ENCODE measurements at regions not wholly inside any gene's neighbourhood (a gene's known extent, or its start where the extent isn't known, plus 50 kb on each side); places are given as distances from the start of the nearest gene placed in this dataset.
"Not testable (repeated sequence)": the region's sequence is repeated elsewhere in the genome, so short reads cannot be mapped to it uniquely, and the experiment has no call there.

DNA sequence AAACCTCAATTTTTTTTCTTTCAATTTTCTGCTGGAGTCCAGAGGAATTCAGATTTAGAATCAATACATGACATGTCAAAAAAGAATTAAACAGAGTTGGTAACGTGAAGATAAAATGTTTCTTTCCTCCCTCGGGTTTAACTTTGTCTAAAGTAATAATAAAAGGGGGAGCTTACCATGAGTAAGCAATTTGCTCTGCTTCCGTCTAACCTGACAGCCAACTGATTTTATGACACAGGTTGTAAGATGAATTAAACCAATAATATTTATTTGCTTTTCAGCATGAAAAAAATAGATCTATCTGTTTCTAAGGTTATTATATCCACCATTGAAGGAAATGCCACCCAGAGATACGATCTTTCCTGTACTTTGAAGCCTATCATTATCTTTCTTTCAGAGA, 352.6 kb downstream of the OSTF1 start:
- CTCF ChIA-PET: no interaction called here
- Mint-ChIP-seq H3K4me3 (no peak overlapping the region), H3K9me3 (no peaks in the 10 kb centered on the region), H3K27ac (no peak overlapping the region), H3K4me1 (no peaks in the 10 kb centered on the region), H3K36me3 (ENCODE audit: low read depth) (no peaks in the 10 kb centered on the region), H3K27me3 (no peaks in the 10 kb centered on the region)
- POLR2A ChIA-PET: no interaction called here
- no peak for DNase-seq

DNA sequence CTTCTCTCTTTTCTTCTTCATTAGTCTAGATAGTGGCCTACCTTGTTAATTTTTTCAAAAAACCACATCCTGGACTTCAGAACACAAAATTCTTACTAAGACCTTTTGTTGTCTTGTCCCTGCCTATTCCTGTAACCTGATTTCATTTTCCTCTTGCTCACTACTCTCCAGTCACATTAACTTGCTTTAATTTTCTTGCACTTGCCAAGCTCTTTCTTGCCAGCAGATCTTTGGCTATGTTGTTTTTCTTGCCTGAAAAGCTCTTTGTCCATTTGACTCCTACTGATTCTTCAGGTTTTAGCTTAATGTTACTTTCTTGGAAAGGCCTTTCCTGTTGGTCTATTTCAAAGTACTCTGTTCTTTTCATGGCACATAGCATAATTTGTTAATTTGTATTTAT, 356.8 kb downstream of the OSTF1 start:
- Mint-ChIP-seq H3K9me3 (no peaks in the 10 kb centered on the region), H3K27ac (no peak overlapping the region), H3K4me3 (no peak overlapping the region), H3K4me1 (no peaks in the 10 kb centered on the region), H3K27me3 (no peaks in the 10 kb centered on the region), H3K36me3 (ENCODE audit: low read depth) (no peaks in the 10 kb centered on the region)
- DNase-seq: no peak
- ChIA-PET CTCF (no interaction called here), POLR2A (no interaction called here)

- ChIA-PET POLR2A (no interaction called here), CTCF (no interaction called here)
- Mint-ChIP-seq H3K27me3 (no peaks in the 10 kb centered on the region), H3K4me3 (no peak overlapping the region), H3K4me1 (no peaks in the 10 kb centered on the region), H3K9me3 (no peaks in the 10 kb centered on the region), H3K27ac (no peak overlapping the region), H3K36me3 (ENCODE audit: low read depth) (no peaks in the 10 kb centered on the region)
- DNase-seq: no peak
These were observed 359.0 kb downstream of the OSTF1 start for GRCh38 chr9:75447281-75447680.

GRCh38 chr9:75448281-75448680, 360.0 kb downstream of the OSTF1 start:
- Mint-ChIP-seq H3K9me3 (no peaks in the 10 kb centered on the region), H3K27ac (no peak overlapping the region), H3K36me3 (ENCODE audit: low read depth) (no peaks in the 10 kb centered on the region), H3K4me1 (no peaks in the 10 kb centered on the region), H3K4me3 (no peak overlapping the region), H3K27me3 (no peaks in the 10 kb centered on the region)
- POLR2A ChIA-PET: no interaction called here
- CTCF ChIA-PET: no interaction called here
- DNase-seq: no peak

DNA sequence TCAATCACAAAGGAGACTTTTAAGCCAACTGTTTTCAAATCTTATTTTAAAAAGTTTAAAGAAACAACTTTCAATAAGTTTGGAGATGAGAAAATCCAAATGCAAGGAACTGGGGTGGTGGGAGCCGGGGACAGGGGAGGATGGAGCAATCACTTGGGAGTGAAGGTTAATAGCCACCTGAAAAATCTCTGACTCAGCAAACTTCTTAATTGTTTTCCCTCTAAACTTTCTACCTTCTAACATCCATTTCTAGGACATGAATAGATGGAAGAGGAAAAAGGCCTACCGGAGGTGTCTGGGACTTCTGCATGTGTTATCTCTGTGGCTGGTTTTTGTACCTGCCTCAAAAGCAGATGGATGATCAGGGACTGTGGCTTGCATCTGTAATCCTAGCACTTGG, 360.6 kb downstream of the OSTF1 start:
- Mint-ChIP-seq H3K9me3 (no peaks in the 10 kb centered on the region), H3K27me3 (no peaks in the 10 kb centered on the region), H3K4me3 (no peak overlapping the region), H3K4me1 (no peaks in the 10 kb centered on the region), H3K27ac (no peak overlapping the region), H3K36me3 (ENCODE audit: low read depth) (no peaks in the 10 kb centered on the region)
- DNase-seq: no peak
- CTCF ChIA-PET: no interaction called here
- POLR2A ChIA-PET: no interaction called here

- no peak for DNase-seq
- ChIA-PET POLR2A (no interaction called here), CTCF (no interaction called here)
- no peaks in the 10 kb centered on the region for H3K36me3 Mint-ChIP-seq (ENCODE audit: low read depth)
- no peaks in the 10 kb centered on the region for H3K27me3 Mint-ChIP-seq
- no peaks in the 10 kb centered on the region for H3K9me3 Mint-ChIP-seq
- no peak overlapping the region for H3K27ac Mint-ChIP-seq
- H3K4me3 Mint-ChIP-seq: no peak overlapping the region
- no peaks in the 10 kb centered on the region for H3K4me1 Mint-ChIP-seq
These were observed 362.7 kb downstream of the OSTF1 start for GRCh38 chr9:75451045-75451444.

- H3K27me3 Mint-ChIP-seq: no peaks in the 10 kb centered on the region
- DNase-seq: no peak
- no peaks in the 10 kb centered on the region for H3K9me3 Mint-ChIP-seq
- no peak overlapping the region for H3K27ac Mint-ChIP-seq
- H3K4me3 Mint-ChIP-seq: no peak overlapping the region
- no peaks in the 10 kb centered on the region for H3K36me3 Mint-ChIP-seq (ENCODE audit: low read depth)
- no peaks in the 10 kb centered on the region for H3K4me1 Mint-ChIP-seq
- CTCF ChIA-PET: no interaction called here
- POLR2A ChIA-PET: no interaction called here
These were observed 363.2 kb downstream of the OSTF1 start for GRCh38 chr9:75451505-75451904.

GRCh38 chr9:75452512-75452911, 364.2 kb downstream of the OSTF1 start:
- Mint-ChIP-seq H3K27me3 (no peaks in the 10 kb centered on the region), H3K36me3 (ENCODE audit: low read depth) (no peaks in the 10 kb centered on the region), H3K4me3 (no peak overlapping the region), H3K9me3 (no peaks in the 10 kb centered on the region), H3K4me1 (no peaks in the 10 kb centered on the region), H3K27ac (no peak overlapping the region)
- POLR2A ChIA-PET: no interaction called here
- CTCF ChIA-PET: no interaction called here
- no peak for DNase-seq

- Mint-ChIP-seq H3K36me3 (ENCODE audit: low read depth) (no peaks in the 10 kb centered on the region), H3K27me3 (no peaks in the 10 kb centered on the region), H3K4me1 (no peaks in the 10 kb centered on the region), H3K27ac (no peak overlapping the region), H3K4me3 (no peak overlapping the region), H3K9me3 (no peaks in the 10 kb centered on the region)
- CTCF ChIA-PET: interaction anchor here (0.6 kb wide), 1 partner anchor 10 kb away, joined by 3 read pairs; no protein-coding TSS in a partner anchor
- POLR2A ChIA-PET: no interaction called here
- no peak for DNase-seq
These were observed 365.7 kb downstream of the OSTF1 start for GRCh38 chr9:75454043-75454442.

- no peak overlapping the region for H3K27ac Mint-ChIP-seq
- CTCF ChIA-PET: no interaction called here
- POLR2A ChIA-PET: no interaction called here
- H3K27me3 Mint-ChIP-seq: no peaks in the 10 kb centered on the region
- DNase-seq: no peak
- no peaks in the 10 kb centered on the region for H3K9me3 Mint-ChIP-seq
- no peaks in the 10 kb centered on the region for H3K4me1 Mint-ChIP-seq
- H3K36me3 Mint-ChIP-seq (ENCODE audit: low read depth): no peaks in the 10 kb centered on the region
- no peak overlapping the region for H3K4me3 Mint-ChIP-seq
These were observed 366.6 kb downstream of the OSTF1 start for GRCh38 chr9:75454891-75455290.

- Mint-ChIP-seq H3K36me3 (ENCODE audit: low read depth) (no peaks in the 10 kb centered on the region), H3K27ac (no peak overlapping the region), H3K4me3 (no peak overlapping the region), H3K9me3 (no peaks in the 10 kb centered on the region), H3K4me1 (no peaks in the 10 kb centered on the region), H3K27me3 (no peaks in the 10 kb centered on the region)
- no peak for DNase-seq
- ChIA-PET POLR2A (no interaction called here), CTCF (no interaction called here)
These were observed 367.2 kb downstream of the OSTF1 start for GRCh38 chr9:75455444-75455921.

GRCh38 chr9:75456698-75457097, 368.4 kb downstream of the OSTF1 start:
- ChIA-PET POLR2A (no interaction called here), CTCF (no interaction called here)
- H3K9me3 Mint-ChIP-seq: no peaks in the 10 kb centered on the region
- no peaks in the 10 kb centered on the region for H3K4me1 Mint-ChIP-seq
- H3K36me3 Mint-ChIP-seq (ENCODE audit: low read depth): no peaks in the 10 kb centered on the region
- H3K27ac Mint-ChIP-seq: no peak overlapping the region
- DNase-seq: no peak
- no peak overlapping the region for H3K4me3 Mint-ChIP-seq
- no peaks in the 10 kb centered on the region for H3K27me3 Mint-ChIP-seq

GRCh38 chr9:75457474-75458011, 369.2 kb downstream of the OSTF1 start:
- H3K27me3 Mint-ChIP-seq: no peaks in the 10 kb centered on the region
- ChIA-PET POLR2A (no interaction called here), CTCF (no interaction called here)
- no peaks in the 10 kb centered on the region for H3K36me3 Mint-ChIP-seq (ENCODE audit: low read depth)
- no peaks in the 10 kb centered on the region for H3K9me3 Mint-ChIP-seq
- DNase-seq: no peak
- H3K4me3 Mint-ChIP-seq: no peak overlapping the region
- no peak overlapping the region for H3K27ac Mint-ChIP-seq
- no peaks in the 10 kb centered on the region for H3K4me1 Mint-ChIP-seq

DNA sequence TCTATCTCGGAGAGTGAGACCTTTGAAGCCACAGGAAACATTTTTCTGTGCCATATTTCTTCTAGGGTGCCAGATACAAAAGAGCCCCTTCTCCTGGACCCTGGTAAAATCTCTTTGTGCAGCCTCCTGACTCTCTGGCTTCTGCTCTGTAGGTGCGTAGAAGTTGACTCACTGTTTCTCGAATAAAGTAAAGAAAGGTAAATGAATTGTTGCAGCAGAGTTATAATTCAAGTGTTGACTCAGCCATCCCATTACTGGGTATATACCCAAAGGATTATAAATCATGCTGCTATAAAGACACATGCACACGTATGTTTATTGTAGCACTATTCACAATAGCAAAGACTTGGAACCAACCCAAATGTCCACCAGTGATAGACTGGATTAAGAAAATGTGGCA, 371.0 kb downstream of the OSTF1 start:
- CTCF ChIA-PET; H3K27me3 Mint-ChIP-seq; H3K4me1 Mint-ChIP-seq; H3K27ac Mint-ChIP-seq; H3K9me3 Mint-ChIP-seq; POLR2A ChIA-PET; H3K4me3 Mint-ChIP-seq; H3K36me3 Mint-ChIP-seq (ENCODE audit: low read depth); DNase-seq: not testable (repeated sequence)

DNA sequence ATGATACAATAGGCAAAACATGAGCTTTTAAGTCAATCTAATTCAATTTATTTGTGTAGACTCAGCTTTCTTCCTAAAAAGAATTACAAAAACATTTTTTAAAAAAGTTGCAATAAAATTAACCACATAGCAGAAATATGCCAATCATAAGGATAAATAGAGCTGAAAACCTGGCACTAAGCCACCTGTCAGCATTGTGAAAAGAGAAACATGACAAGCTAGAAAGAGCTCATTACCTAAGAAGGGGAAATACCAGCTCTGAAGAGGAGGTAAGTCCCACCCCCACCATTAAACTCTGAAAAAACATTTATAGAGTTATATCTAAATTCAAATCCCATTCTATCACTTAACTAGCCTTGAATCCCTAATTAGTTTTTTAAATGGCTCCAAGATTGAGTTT, 372.9 kb downstream of the OSTF1 start:
- ChIA-PET POLR2A (no interaction called here), CTCF (no interaction called here)
- Mint-ChIP-seq H3K27ac (no peak overlapping the region), H3K27me3 (no peaks in the 10 kb centered on the region), H3K4me3 (no peak overlapping the region), H3K4me1 (no peaks in the 10 kb centered on the region), H3K36me3 (ENCODE audit: low read depth) (no peaks in the 10 kb centered on the region), H3K9me3 (no peaks in the 10 kb centered on the region)
- DNase-seq: no peak

Measured in activated CD4-positive, alpha-beta memory T cell treated with anti-CD3 and anti-CD28 coated beads, Interleukin-2, amount 10 ng/mL, durations not matched to agents 7 days and 5 days (primary cell).